Skeletal muscle satellite cell (primary cell): ENCODE measurements at regions not wholly inside any gene's neighbourhood (a gene's known extent, or its start where the extent isn't known, plus 50 kb on each side); places are given as distances from the start of the nearest gene placed in this dataset.

Experiments used
- H3K27me3 ChIP-seq: 2 replicates; pipeline ENCODE4 v1.7.0; 2013; ENCODE audit warnings: low read length; ENCODE audit not compliant: control insufficient read depth, insufficient read depth
- H3K36me3 ChIP-seq: 2 replicates; pipeline ENCODE4 v1.7.0; 2013; ENCODE audit warnings: mild to moderate bottlenecking, control low read depth, low read length; ENCODE audit not compliant: insufficient read depth
- H3K4me1 ChIP-seq: 2 replicates; pipeline ENCODE4 v1.7.0; 2013; ENCODE audit warnings: low read length; ENCODE audit not compliant: control insufficient read depth, insufficient read depth
- H3K4me2 ChIP-seq: 2 replicates; pipeline ENCODE4 v1.7.0; 2013; ENCODE audit warnings: mild to moderate bottlenecking, low read length
- H3K4me3 ChIP-seq: 2 replicates; pipeline ENCODE4 v1.7.0; 2013; ENCODE audit warnings: low read length
- H3K9ac ChIP-seq: 2 replicates; pipeline ENCODE4 v1.7.0; 2013; ENCODE audit warnings: mild to moderate bottlenecking, low read depth, low read length, moderate library complexity
- H3K9me3 ChIP-seq: replicated peaks from 2 replicates; pipeline ENCODE4 v1.7.0; 2013; ENCODE audit warnings: mild to moderate bottlenecking, control low read depth, low read length

GRCh38 chr11:64504999-64505398 is 50.7 kb upstream of the SLC22A11 start:
- peaks cover 48% of the 10 kb centered on the region for H3K27me3 ChIP-seq
- H3K4me3 ChIP-seq = no peak overlapping the region
- no peak overlapping the region for H3K9ac ChIP-seq
- no peak overlapping the region for H3K4me2 ChIP-seq
- H3K9me3 ChIP-seq = no peaks in the 10 kb centered on the region
- no peaks in the 10 kb centered on the region for H3K36me3 ChIP-seq
- no peaks in the 10 kb centered on the region for H3K4me1 ChIP-seq
